Astrocyte (in vitro differentiated cells and primary cell): ENCODE measurements at regions not wholly inside any gene's neighbourhood (a gene's known extent, or its start where the extent isn't known, plus 50 kb on each side); places are given as distances from the start of the nearest gene placed in this dataset.

Experiments
- CTCF ChIP-seq: IDR thresholded peaks from 2 replicates; pipeline ENCODE4 v1.5.1; 2011; ENCODE audit warnings: low read depth, mild to moderate bottlenecking, inconsistent platforms, low read length, moderate library complexity; ENCODE audit not compliant: insufficient read depth
- EZH2 ChIP-seq: IDR thresholded peaks from 2 replicates; pipeline ENCODE4 v1.6.1; 2012; ENCODE audit warnings: mild to moderate bottlenecking, low read length, inconsistent platforms; ENCODE audit not compliant: insufficient read depth

DNA sequence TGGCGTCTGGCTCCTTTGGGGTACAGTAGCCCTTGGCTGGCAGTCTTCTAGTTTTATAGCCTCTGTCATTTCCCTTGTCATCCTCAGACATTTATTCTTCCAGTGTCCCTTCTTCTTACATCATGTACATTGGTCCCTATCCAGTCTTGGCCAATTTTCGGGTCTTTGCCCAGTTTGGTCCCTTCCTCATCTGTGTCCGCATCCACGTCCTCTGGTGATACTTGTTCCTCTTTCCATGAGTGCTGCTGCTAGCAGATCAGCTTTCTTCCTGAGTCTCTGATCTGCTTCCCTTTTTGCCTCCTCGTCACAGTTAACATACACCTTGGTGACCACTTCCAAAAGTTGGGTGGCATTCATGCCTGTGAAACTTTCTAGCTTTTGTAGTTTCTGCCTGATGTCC is 86.2 kb upstream of the GPR6 start:
- TF ChIP-seq CTCF (no peak), EZH2 (no peak)
